ENCODE measurements at regions not wholly inside any gene's neighbourhood (a gene's known extent, or its start where the extent isn't known, plus 50 kb on each side); places are given as distances from the start of the nearest gene placed in this dataset.

DNA sequence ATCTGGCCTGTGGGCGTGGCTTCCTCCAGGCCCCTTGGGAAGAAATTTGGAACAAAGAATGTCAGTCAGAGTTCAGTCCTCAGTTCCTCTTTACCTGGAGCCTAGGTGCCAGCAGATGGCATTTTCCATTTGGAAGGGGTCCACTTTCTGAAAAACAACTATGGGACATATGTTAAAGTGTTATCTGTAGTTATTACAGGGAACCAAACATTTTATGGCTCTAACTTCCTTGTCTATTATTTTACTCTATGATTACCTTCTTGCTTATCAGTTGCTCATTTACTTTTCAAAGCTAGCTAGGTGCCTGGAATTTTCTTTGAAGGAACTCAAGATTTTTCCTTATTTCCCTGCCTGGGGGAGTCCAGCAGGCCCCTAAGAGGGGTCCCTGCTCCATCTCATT lies 159.8 kb upstream of the PUDP start:
- TF ChIP-seq POLR2AphosphoS5 (IDR thresholded peaks at IDR 0.05), result no peak
- TF ChIP-seq, protein P1, sequence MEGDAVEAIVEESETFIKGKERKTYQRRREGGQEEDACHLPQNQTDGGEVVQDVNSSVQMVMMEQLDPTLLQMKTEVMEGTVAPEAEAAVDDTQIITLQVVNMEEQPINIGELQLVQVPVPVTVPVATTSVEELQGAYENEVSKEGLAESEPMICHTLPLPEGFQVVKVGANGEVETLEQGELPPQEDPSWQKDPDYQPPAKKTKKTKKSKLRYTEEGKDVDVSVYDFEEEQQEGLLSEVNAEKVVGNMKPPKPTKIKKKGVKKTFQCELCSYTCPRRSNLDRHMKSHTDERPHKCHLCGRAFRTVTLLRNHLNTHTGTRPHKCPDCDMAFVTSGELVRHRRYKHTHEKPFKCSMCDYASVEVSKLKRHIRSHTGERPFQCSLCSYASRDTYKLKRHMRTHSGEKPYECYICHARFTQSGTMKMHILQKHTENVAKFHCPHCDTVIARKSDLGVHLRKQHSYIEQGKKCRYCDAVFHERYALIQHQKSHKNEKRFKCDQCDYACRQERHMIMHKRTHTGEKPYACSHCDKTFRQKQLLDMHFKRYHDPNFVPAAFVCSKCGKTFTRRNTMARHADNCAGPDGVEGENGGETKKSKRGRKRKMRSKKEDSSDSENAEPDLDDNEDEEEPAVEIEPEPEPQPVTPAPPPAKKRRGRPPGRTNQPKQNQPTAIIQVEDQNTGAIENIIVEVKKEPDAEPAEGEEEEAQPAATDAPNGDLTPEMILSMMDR (IDR thresholded peaks at IDR 0.05), result no peak
